SK-N-MC (cell line): ENCODE measurements at regions not wholly inside any gene's neighbourhood (a gene's known extent, or its start where the extent isn't known, plus 50 kb on each side); places are given as distances from the start of the nearest gene placed in this dataset.

ENCODE experiments used
- EZH2 ChIP-seq: fragments of 200-600 bp; sonication (generic); IDR thresholded peaks from one replicate; pipeline ENCODE4 v1.6.1; 2017; ENCODE audit warnings: antibody characterized with exemption
- POLR2AphosphoS5 ChIP-seq: IDR thresholded peaks from 2 replicates; pipeline ENCODE4 v1.6.1; 2012; ENCODE audit warnings: mild to moderate bottlenecking, low read depth, low read length, borderline replicate concordance

DNA sequence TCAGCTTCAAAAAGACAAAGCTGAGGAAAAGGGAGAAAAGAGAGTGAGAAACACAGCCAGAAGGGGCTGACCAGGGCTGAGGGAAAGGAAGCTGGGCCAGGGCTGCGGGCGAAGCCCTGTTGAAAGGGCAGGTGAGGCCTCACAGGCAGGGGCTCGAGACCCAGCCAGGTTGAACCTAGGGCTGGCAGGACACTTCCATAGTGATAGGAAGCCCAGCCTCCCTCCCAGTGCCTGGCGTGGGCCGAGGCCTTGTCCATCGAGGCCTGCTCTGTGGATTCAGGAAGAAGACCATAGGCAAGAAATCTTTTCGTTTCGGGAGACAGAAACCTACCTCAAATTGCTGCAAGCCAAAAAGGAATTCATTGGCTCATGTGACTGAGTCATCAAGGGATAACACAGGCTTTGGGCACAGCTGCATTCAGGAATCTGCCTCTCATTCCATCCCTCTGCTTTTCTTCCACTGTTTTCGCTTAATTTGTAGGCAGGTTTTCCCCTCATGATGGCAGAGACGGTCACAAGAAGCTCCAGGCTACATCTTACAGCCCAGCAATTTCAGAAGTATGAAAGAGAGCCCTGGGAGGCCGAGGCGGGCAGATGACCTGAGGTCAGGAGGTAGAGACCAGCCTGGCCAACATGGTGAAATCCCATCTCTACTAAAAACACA, 311.1 kb upstream of the SULF2 start:
- TF ChIP-seq EZH2 (no peak), POLR2AphosphoS5 (no peak)
